ENCODE measurements at regions not wholly inside any gene's neighbourhood (a gene's known extent, or its start where the extent isn't known, plus 50 kb on each side); places are given as distances from the start of the nearest gene placed in this dataset.

GRCh38 chr13:74835579-74835978 lies 646.4 kb downstream of the TBC1D4 start:
- 75% methylated on average over 1 of the region's 1 CpG for WGBS
- Histone ChIP-seq H3K4me1 (no peaks in the 10 kb centered on the region), H3K36me3 (no peaks in the 10 kb centered on the region), H3K27ac (replicated peaks in 1 of 4) (no peak overlapping the region), H3K9me3 (no peaks in the 10 kb centered on the region), H3K27me3 (no peaks in the 10 kb centered on the region), H3K4me3 (no peak overlapping the region)
- intact Hi-C loops (cut with DNase I), result no loop called here
- DNase-seq (ENCODE audit: extremely low spot score), result no peak
- no peak for TF ChIP-seq POLR2AphosphoS5 (IDR thresholded peaks at IDR 0.05)
- TF ChIP-seq POLR2A (IDR thresholded peaks at IDR 0.05; ENCODE audit: low read depth), result no peak
- no peak for TF ChIP-seq EP300 (IDR thresholded peaks at IDR 0.05)
- TF ChIP-seq CTCF (IDR thresholded peaks at IDR 0.05), result no peak

- Histone ChIP-seq H3K4me1 (no peaks in the 10 kb centered on the region), H3K27ac (replicated peaks in 1 of 4) (no peak overlapping the region), H3K4me3 (no peak overlapping the region), H3K9me3 (no peaks in the 10 kb centered on the region), H3K27me3 (no peaks in the 10 kb centered on the region), H3K36me3 (no peaks in the 10 kb centered on the region)
- no peak for DNase-seq (ENCODE audit: extremely low spot score)
- intact Hi-C loops (cut with DNase I), result no loop called here
- TF ChIP-seq CTCF (IDR thresholded peaks at IDR 0.05) (no peak), POLR2A (IDR thresholded peaks at IDR 0.05; ENCODE audit: low read depth) (no peak), POLR2AphosphoS5 (IDR thresholded peaks at IDR 0.05) (no peak), EP300 (IDR thresholded peaks at IDR 0.05) (no peak)
Measured at GRCh38 chr13:74825938-74826246, 656.1 kb downstream of the TBC1D4 start.

- H3K27ac ChIP-seq (replicated peaks in 1 of 4), result no peak overlapping the region
- no peak for DNase-seq (ENCODE audit: extremely low spot score)
- no peaks in the 10 kb centered on the region for H3K27me3 ChIP-seq
- no peaks in the 10 kb centered on the region for H3K9me3 ChIP-seq
- H3K4me3 ChIP-seq, result no peak overlapping the region
- H3K36me3 ChIP-seq, result no peaks in the 10 kb centered on the region
- intact Hi-C loops (cut with DNase I), result no loop called here
- H3K4me1 ChIP-seq, result no peaks in the 10 kb centered on the region
- WGBS, result 78% methylated on average over 2 of the region's 2 CpGs
- TF ChIP-seq POLR2AphosphoS5 (IDR thresholded peaks at IDR 0.05), result no peak
- no peak for TF ChIP-seq CTCF (IDR thresholded peaks at IDR 0.05)
- no peak for TF ChIP-seq EP300 (IDR thresholded peaks at IDR 0.05)
- no peak for TF ChIP-seq POLR2A (IDR thresholded peaks at IDR 0.05; ENCODE audit: low read depth)
Measured at GRCh38 chr13:74825152-74825937, 656.6 kb downstream of the TBC1D4 start.

- no peak overlapping the region for H3K27ac ChIP-seq (replicated peaks in 1 of 4)
- intact Hi-C loops (cut with DNase I), result no loop called here
- H3K36me3 ChIP-seq, result no peaks in the 10 kb centered on the region
- TF ChIP-seq EP300 (IDR thresholded peaks at IDR 0.05), result no peak
- no peak for TF ChIP-seq POLR2AphosphoS5 (IDR thresholded peaks at IDR 0.05)
- TF ChIP-seq CTCF (IDR thresholded peaks at IDR 0.05), result no peak
- TF ChIP-seq POLR2A (IDR thresholded peaks at IDR 0.05; ENCODE audit: low read depth), result no peak
- H3K9me3 ChIP-seq, result no peaks in the 10 kb centered on the region
- no peak for DNase-seq (ENCODE audit: extremely low spot score)
- H3K27me3 ChIP-seq, result no peaks in the 10 kb centered on the region
- 91% methylated on average over 3 of the region's 3 CpGs for WGBS
- H3K4me1 ChIP-seq, result no peaks in the 10 kb centered on the region
- no peak overlapping the region for H3K4me3 ChIP-seq
Measured at GRCh38 chr13:74820809-74821208, 661.2 kb downstream of the TBC1D4 start.

- intact Hi-C loops (cut with DNase I), result no loop called here
- Histone ChIP-seq H3K36me3 (no peaks in the 10 kb centered on the region), H3K27ac (replicated peaks in 1 of 4) (no peak overlapping the region), H3K4me3 (no peak overlapping the region), H3K4me1 (no peaks in the 10 kb centered on the region), H3K27me3 (no peaks in the 10 kb centered on the region), H3K9me3 (no peaks in the 10 kb centered on the region)
- no peak for TF ChIP-seq POLR2AphosphoS5 (IDR thresholded peaks at IDR 0.05)
- no peak for TF ChIP-seq POLR2A (IDR thresholded peaks at IDR 0.05; ENCODE audit: low read depth)
- TF ChIP-seq EP300 (IDR thresholded peaks at IDR 0.05), result no peak
- no peak for TF ChIP-seq CTCF (IDR thresholded peaks at IDR 0.05)
- WGBS, result 83% methylated on average over 2 of the region's 2 CpGs
- DNase-seq (ENCODE audit: extremely low spot score), result no peak
Measured at GRCh38 chr13:74819549-74819948, 662.4 kb downstream of the TBC1D4 start.
